Peyer's patch (tissue), 4 donors: ENCODE measurements at regions not wholly inside any gene's neighbourhood (a gene's known extent, or its start where the extent isn't known, plus 50 kb on each side); places are given as distances from the start of the nearest gene placed in this dataset.

Experiments
- POLR2A ChIP-seq, 2 donors: fragments of 450-650 bp; IDR thresholded peaks; one replicate each; pipeline ENCODE4 v1.5.1; 2017; ENCODE audit warnings: antibody characterized with exemption in 2 of 2, mild to moderate bottlenecking in 2 of 2, moderate library complexity in 2 of 2
- TF ChIP-seq, protein P1 (sequence below), 6 experiments: fragments of 450-650 bp in 4 of 6; fragments of 200-600 bp in 2 of 6; sonication (generic) in 1 of 6; IDR thresholded peaks; one replicate each; pipeline ENCODE4 v1.5.1; 2017 to 2019; ENCODE audit warnings: antibody characterized with exemption in 6 of 6, mild to moderate bottlenecking in 3 of 6, moderate library complexity in 1 of 6

DNA sequence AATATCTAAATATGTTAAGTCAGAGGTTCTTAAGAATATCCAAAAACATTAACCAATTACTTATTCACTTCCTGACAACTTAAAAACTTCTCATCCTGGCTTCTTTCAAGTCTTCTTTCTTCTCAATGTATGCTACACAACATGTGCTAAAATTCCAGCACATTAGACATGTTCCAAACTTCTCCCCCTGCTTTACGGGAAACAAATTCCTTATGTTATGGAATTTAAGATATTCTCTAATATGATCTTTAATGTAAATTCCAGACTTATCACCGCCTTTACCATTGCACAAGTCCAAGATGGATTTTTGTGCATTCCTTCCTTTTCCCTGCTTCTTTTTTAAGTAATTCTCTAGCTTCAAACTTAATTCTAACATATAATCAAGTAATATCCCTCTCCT, 964.5 kb upstream of the CHORDC1 start:
- TF ChIP-seq, protein P1, sequence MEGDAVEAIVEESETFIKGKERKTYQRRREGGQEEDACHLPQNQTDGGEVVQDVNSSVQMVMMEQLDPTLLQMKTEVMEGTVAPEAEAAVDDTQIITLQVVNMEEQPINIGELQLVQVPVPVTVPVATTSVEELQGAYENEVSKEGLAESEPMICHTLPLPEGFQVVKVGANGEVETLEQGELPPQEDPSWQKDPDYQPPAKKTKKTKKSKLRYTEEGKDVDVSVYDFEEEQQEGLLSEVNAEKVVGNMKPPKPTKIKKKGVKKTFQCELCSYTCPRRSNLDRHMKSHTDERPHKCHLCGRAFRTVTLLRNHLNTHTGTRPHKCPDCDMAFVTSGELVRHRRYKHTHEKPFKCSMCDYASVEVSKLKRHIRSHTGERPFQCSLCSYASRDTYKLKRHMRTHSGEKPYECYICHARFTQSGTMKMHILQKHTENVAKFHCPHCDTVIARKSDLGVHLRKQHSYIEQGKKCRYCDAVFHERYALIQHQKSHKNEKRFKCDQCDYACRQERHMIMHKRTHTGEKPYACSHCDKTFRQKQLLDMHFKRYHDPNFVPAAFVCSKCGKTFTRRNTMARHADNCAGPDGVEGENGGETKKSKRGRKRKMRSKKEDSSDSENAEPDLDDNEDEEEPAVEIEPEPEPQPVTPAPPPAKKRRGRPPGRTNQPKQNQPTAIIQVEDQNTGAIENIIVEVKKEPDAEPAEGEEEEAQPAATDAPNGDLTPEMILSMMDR (IDR thresholded peaks at IDR 0.05), result no peak
- TF ChIP-seq POLR2A (IDR thresholded peaks at IDR 0.05), result no peak
